Astrocyte of the hippocampus (primary cell): ENCODE measurements at regions not wholly inside any gene's neighbourhood (a gene's known extent, or its start where the extent isn't known, plus 50 kb on each side); places are given as distances from the start of the nearest gene placed in this dataset.

Source experiments
- DNase-seq: peaks from one replicate; pipeline ENCODE4 v3.0.0; 2011; ENCODE audit warnings: low read depth, low spot score

- peak; percentile 73 for DNase-seq
Observed at GRCh38 chrX:69027181-69028005, 137.9 kb downstream of the PJA1 start.

- peak; percentile 26 for DNase-seq
Observed at GRCh38 chrX:69025802-69026301, 139.4 kb downstream of the PJA1 start.

- DNase-seq = peak; percentile 44
Observed at GRCh38 chrX:69024931-69025330, 140.3 kb downstream of the PJA1 start.

- DNase-seq = no peak
Observed at GRCh38 chrX:69024161-69024736, 141.0 kb downstream of the PJA1 start.

- no peak for DNase-seq
Observed at GRCh38 chrX:69022430-69022829, 142.8 kb downstream of the PJA1 start.

- DNase-seq = no peak
Observed at GRCh38 chrX:69021141-69021960, 143.9 kb downstream of the PJA1 start.

GRCh38 chrX:69020316-69020715 is 144.9 kb downstream of the PJA1 start:
- DNase-seq = no peak

- DNase-seq = no peak
Observed at GRCh38 chrX:69019073-69019890, 146.0 kb downstream of the PJA1 start.

- DNase-seq = no peak
Observed at GRCh38 chrX:69018416-69019072, 146.7 kb downstream of the PJA1 start.

GRCh38 chrX:69016293-69016941 is 148.8 kb downstream of the PJA1 start:
- no peak for DNase-seq

GRCh38 chrX:69015564-69016292 is 149.5 kb downstream of the PJA1 start:
- no peak for DNase-seq

GRCh38 chrX:69015156-69015555 is 150.1 kb downstream of the PJA1 start:
- DNase-seq = no peak

- DNase-seq = peak; percentile 74
Observed at GRCh38 chrX:69014200-69014599, 151.1 kb downstream of the PJA1 start.

- no peak for DNase-seq
Observed at GRCh38 chrX:69010339-69010738, 154.9 kb downstream of the PJA1 start.

- no peak for DNase-seq
Observed at GRCh38 chrX:69000877-69001276, 164.4 kb downstream of the PJA1 start.

- DNase-seq = no peak
Observed at GRCh38 chrX:68999931-69000330, 165.3 kb downstream of the PJA1 start.

- DNase-seq = no peak
Observed at GRCh38 chrX:68999356-68999755, 165.9 kb downstream of the PJA1 start.

GRCh38 chrX:68998716-68999115 is 166.5 kb downstream of the PJA1 start:
- no peak for DNase-seq

GRCh38 chrX:68997911-68998310 is 167.3 kb downstream of the PJA1 start:
- peak; percentile 78 for DNase-seq

- DNase-seq = no peak
Observed at GRCh38 chrX:68997511-68997910, 167.7 kb downstream of the PJA1 start.
